H1 (cell line): ENCODE measurements at regions not wholly inside any gene's neighbourhood (a gene's known extent, or its start where the extent isn't known, plus 50 kb on each side); places are given as distances from the start of the nearest gene placed in this dataset.

ENCODE experiments used
- CTCF ChIA-PET: fragments of 300-600 bp; sonication (Branson Sonifier 250); formaldehyde crosslinking; loops from one replicate; lab custom pipeline; 2021; ENCODE audit not compliant: partially characterized antibody; lab: Charles Lee
- POLR2A ChIA-PET: fragments of 300-600 bp; sonication (Branson Sonifier 250); formaldehyde crosslinking; loops from one replicate; lab custom pipeline; 2021; ENCODE audit warnings: inconsistent platforms; ENCODE audit not compliant: partially characterized antibody; lab: Charles Lee
- DNase-seq, 2 experiments: peaks; one replicate each; pipeline versions ENCODE4 v3.0.0 to v3.0.0-alpha.2; 2010 to 2022; ENCODE audit warnings: low spot score in 2 of 2, low read depth in 1 of 2, mixed read lengths in 1 of 2
- FAIRE-seq: peaks from 2 replicates; lab custom pipeline; 2011; peaks lifted over from hg19 to GRCh38; lab: Jason Lieb, UNC
- H2AFZ ChIP-seq: 2 replicates; pipeline ENCODE4 v1.8.1; 2012; ENCODE audit warnings: low read length, inconsistent platforms
- H2AK5ac ChIP-seq: 2 replicates; pipeline ENCODE4 v1.6.1; 2013; ENCODE audit warnings: low read depth, low read length
- H2BK120ac ChIP-seq: replicated peaks from 2 replicates; pipeline ENCODE3; 2013; ENCODE audit warnings: low read depth, low read length, inconsistent platforms
- H2BK12ac ChIP-seq: 2 replicates; pipeline ENCODE4 v1.6.1; 2013; ENCODE audit warnings: low read depth, low read length
- H2BK15ac ChIP-seq: 2 replicates; pipeline ENCODE4 v1.6.1; 2013; ENCODE audit warnings: low read length
- H2BK20ac ChIP-seq: 2 replicates; pipeline ENCODE4 v1.6.1; 2013; ENCODE audit warnings: low read length
- H2BK5ac ChIP-seq: 2 replicates; pipeline ENCODE4 v1.6.1; 2013; ENCODE audit warnings: low read depth, low read length
- H3K14ac ChIP-seq: 2 replicates; pipeline ENCODE4 v1.6.1; 2013; ENCODE audit warnings: inconsistent platforms; ENCODE audit not compliant: insufficient read length
- H3K18ac ChIP-seq: 2 replicates; pipeline ENCODE4 v1.6.1; 2013; ENCODE audit warnings: low read length; ENCODE audit errors: extremely low read depth
- H3K23ac ChIP-seq: 2 replicates; pipeline ENCODE4 v1.6.1; 2013; ENCODE audit warnings: inconsistent platforms; ENCODE audit not compliant: insufficient read length
- H3K23me2 ChIP-seq: 2 replicates; pipeline ENCODE4 v1.6.1; 2013; ENCODE audit warnings: low read depth, low read length
- H3K27ac ChIP-seq: 2 replicates; pipeline ENCODE4 v1.6.1; 2011; ENCODE audit warnings: low read depth, low read length, inconsistent platforms
- H3K27me3 ChIP-seq, 4 experiments: replicated peaks in 1 of 4; 1 replicate in 1 of 4; 2 replicates in 3 of 4; pipeline versions ENCODE4 v1.6.1 to v1.8.1; 2011 to 2013; ENCODE audit warnings: low read length in 3 of 4, mild to moderate bottlenecking in 3 of 4, inconsistent platforms in 2 of 4, mixed read lengths in 2 of 4, moderate library complexity in 1 of 4; ENCODE audit not compliant: control insufficient read depth in 3 of 4, insufficient read depth in 3 of 4; ENCODE audit errors: extremely low read depth in 1 of 4
- H3K36me3 ChIP-seq, 4 experiments: 2 replicates each; pipeline versions ENCODE4 v1.6.1 to v1.8.1; 2011 to 2013; ENCODE audit warnings: mild to moderate bottlenecking in 4 of 4, low read length in 3 of 4, moderate library complexity in 2 of 4, control low read depth in 1 of 4, inconsistent platforms in 1 of 4; ENCODE audit not compliant: insufficient read depth in 4 of 4, control insufficient read depth in 2 of 4
- H3K4ac ChIP-seq: replicated peaks from 2 replicates; pipeline ENCODE3; 2013; ENCODE audit warnings: low read length, low read depth, mixed read lengths, inconsistent platforms; ENCODE audit not compliant: insufficient read length
- H3K4me1 ChIP-seq, 4 experiments: replicated peaks in 1 of 4; 1 replicate in 1 of 4; 2 replicates in 3 of 4; pipeline versions ENCODE4 v1.6.1 to v1.8.1; 2011 to 2013; ENCODE audit warnings: low read length in 3 of 4, inconsistent platforms in 2 of 4, mixed read lengths in 1 of 4; ENCODE audit not compliant: insufficient read depth in 4 of 4, control insufficient read depth in 3 of 4
- H3K4me2 ChIP-seq, 2 experiments: 2 replicates each; pipeline versions ENCODE4 v1.6.1 to v1.8.1; 2011 to 2013; ENCODE audit warnings: low read depth in 2 of 2, low read length in 2 of 2, control low read depth in 1 of 2, inconsistent platforms in 1 of 2, mild to moderate bottlenecking in 1 of 2; ENCODE audit not compliant: insufficient read depth in 1 of 2
- H3K4me3 ChIP-seq, 4 experiments: fragments of 200-600, 300-600 bp in 1 of 4; sonication (generic), shearing (Covaris generic), sonication (Bioruptor Twin) in 1 of 4; 2 replicates each; pipeline versions ENCODE4 v1.5.1 to v1.8.1; 2011 to 2016; ENCODE audit warnings: low read length in 4 of 4, low read depth in 3 of 4, control low read depth in 2 of 4, inconsistent platforms in 2 of 4, mild to moderate bottlenecking in 2 of 4, mixed read lengths in 1 of 4, moderate library complexity in 1 of 4; ENCODE audit not compliant: insufficient read depth in 2 of 4; ENCODE audit errors: extremely low read depth in 1 of 4
- H3K56ac ChIP-seq: replicated peaks from 2 replicates; pipeline ENCODE3; 2013; ENCODE audit warnings: low read depth, mild to moderate bottlenecking, mixed read lengths, low read length, inconsistent platforms; ENCODE audit not compliant: insufficient read length
- H3K79me1 ChIP-seq: 2 replicates; pipeline ENCODE4 v1.6.1; 2013; ENCODE audit warnings: low read depth, low read length, control low read depth
- H3K79me2 ChIP-seq, 2 experiments: 2 replicates each; pipeline versions ENCODE4 v1.6.1 to v1.8.1; 2012 to 2013; ENCODE audit warnings: low read length in 2 of 2, mild to moderate bottlenecking in 2 of 2, inconsistent platforms in 1 of 2; ENCODE audit not compliant: insufficient read depth in 2 of 2, control insufficient read depth in 1 of 2
- H3K9ac ChIP-seq, 4 experiments: replicated peaks in 1 of 4; 1 replicate in 1 of 4; 2 replicates in 3 of 4; pipeline versions ENCODE4 v1.6.1 to v1.8.1; 2011 to 2013; ENCODE audit warnings: low read depth in 3 of 4, low read length in 3 of 4, control low read depth in 2 of 4, mild to moderate bottlenecking in 2 of 4, moderate library complexity in 2 of 4, inconsistent platforms in 1 of 4; ENCODE audit errors: extremely low read depth in 1 of 4
- H3K9me3 ChIP-seq, 2 experiments: 2 replicates each; pipeline versions ENCODE4 v1.6.1 to v1.8.1; 2012 to 2013; ENCODE audit warnings: mild to moderate bottlenecking in 2 of 2, moderate library complexity in 2 of 2, control low read depth in 1 of 2, inconsistent platforms in 1 of 2, low read depth in 1 of 2, low read length in 1 of 2, mixed read lengths in 1 of 2; ENCODE audit not compliant: insufficient read depth in 2 of 2
- H4K20me1 ChIP-seq, 2 experiments: replicated peaks in 1 of 2; 2 replicates each; pipeline versions ENCODE3 to v1.8.1; 2011 to 2013; ENCODE audit warnings: inconsistent platforms in 2 of 2, low read length in 2 of 2, mild to moderate bottlenecking in 1 of 2; ENCODE audit not compliant: insufficient read depth in 2 of 2, control insufficient read depth in 1 of 2
- H4K5ac ChIP-seq: 2 replicates; pipeline ENCODE4 v1.6.1; 2013; ENCODE audit warnings: low read length, low read depth, mixed read lengths, inconsistent platforms; ENCODE audit not compliant: insufficient read length
- H4K8ac ChIP-seq: 2 replicates; pipeline ENCODE4 v1.8.0; 2013; ENCODE audit warnings: mild to moderate bottlenecking, moderate library complexity, low read length, inconsistent platforms; ENCODE audit not compliant: insufficient read depth; ENCODE audit errors: extremely low read depth
- H4K91ac ChIP-seq: replicated peaks from 2 replicates; pipeline ENCODE3; 2013; ENCODE audit warnings: low read length, mixed read lengths, inconsistent platforms; ENCODE audit not compliant: insufficient read length
- ATF3 ChIP-seq: IDR thresholded peaks from 2 replicates; pipeline ENCODE4 v1.6.1; 2011; ENCODE audit warnings: low read depth, mild to moderate bottlenecking, low read length; ENCODE audit not compliant: insufficient read depth
- GTF2F1 ChIP-seq: IDR thresholded peaks from 2 replicates; pipeline ENCODE4 v1.6.1; 2012; ENCODE audit warnings: low read depth, low read length, improper control_type of control experiment, borderline replicate concordance
- RAD21 ChIP-seq, 2 experiments: IDR thresholded peaks in 1 of 2; conservative IDR thresholded peaks in 1 of 2; 2 replicates each; pipeline ENCODE4 v1.6.1; 2011; ENCODE audit warnings: low read depth in 2 of 2, low read length in 2 of 2, improper control_type of control experiment in 1 of 2, inconsistent platforms in 1 of 2, mild to moderate bottlenecking in 1 of 2, moderate library complexity in 1 of 2
- SIRT6 ChIP-seq: IDR thresholded peaks from one replicate; pipeline ENCODE4 v1.7.1; 2012; ENCODE audit warnings: low read length, inconsistent platforms
- SP1 ChIP-seq: IDR thresholded peaks from 2 replicates; pipeline ENCODE4 v1.6.1; 2011; ENCODE audit warnings: low read depth, low read length
- whole genome bisulfite sequencing, 2 experiments: shearing (Covaris generic) in 1 of 2; methylation state at CpG; one replicate each; pipeline versions ENCODE4 v1.1.6 to v1.1.7; 2013 to 2015; ENCODE audit warnings: low lambda C conversion rate in 2 of 2, mixed read lengths in 2 of 2, inconsistent platforms in 1 of 2, low coverage in 1 of 2, missing lambda C conversion rate in 1 of 2; ENCODE audit not compliant: insufficient replicate concordance in 2 of 2, insufficient coverage in 1 of 2, insufficient read length in 1 of 2; ENCODE audit errors: extremely low coverage in 1 of 2, missing lambda C conversion rate in 1 of 2; 5-methylcytosine and 5-hydroxymethylcytosine counted together

DNA sequence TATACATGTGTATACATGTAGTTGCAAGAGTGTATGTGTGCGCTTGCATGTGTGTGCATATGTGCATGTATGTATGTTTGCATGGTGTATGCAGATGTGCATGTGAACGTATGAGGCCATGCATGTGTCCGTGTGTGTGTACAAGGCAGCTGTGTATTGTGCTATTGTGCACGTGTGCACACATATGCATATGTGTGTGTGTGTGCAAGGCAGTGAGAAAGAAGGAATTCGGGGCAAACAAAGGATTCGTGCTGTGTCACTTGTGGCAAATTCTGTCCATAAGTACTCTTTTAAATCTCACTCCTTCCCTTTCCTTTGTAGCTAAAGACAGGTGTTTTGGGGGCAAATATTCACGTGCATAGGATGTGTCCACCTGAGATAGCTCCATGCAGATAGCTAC lies 227.1 kb downstream of the VRK1 start:
- Histone ChIP-seq H4K5ac (no peak overlapping the region), H4K8ac (no peak overlapping the region), H4K20me1 (no peaks in the 10 kb centered on the region), H3K27me3 (no peaks in the 10 kb centered on the region), H3K18ac (no peak overlapping the region; the same call in 1 of the 2 replicates), H2BK12ac (peak overlapping the region; percentile 98; the same call in 1 of the 2 replicates), H3K36me3 (no peaks in the 10 kb centered on the region), H3K9me3 (no peaks in the 10 kb centered on the region), H4K91ac (peak overlapping the region; percentile 76), H3K23ac (no peak overlapping the region), H3K23me2 (no peaks in the 10 kb centered on the region), H3K4me3 (no peak overlapping the region), H3K14ac (no peak overlapping the region), H3K4me1 (peaks cover 12 to 43% (median 33%) of the 10 kb centered on the region in 4 experiments), H3K4ac (peak overlapping the region; percentile 44), H3K56ac (no peak overlapping the region), H3K79me1 (no peaks in the 10 kb centered on the region), H3K79me2 (no peaks in the 10 kb centered on the region), H2BK20ac (peak overlapping the region; percentile 24), H3K4me2 (no peak overlapping the region; a peak in 1 of 4 replicates), H2BK5ac (peak overlapping the region; percentile 86; the same call in 1 of the 2 replicates), H2AK5ac (peak overlapping the region; percentile 91; the same call in 1 of the 2 replicates), H3K27ac (no peak overlapping the region), H2BK120ac (no peak overlapping the region), H2BK15ac (peak overlapping the region; percentile 62; the same call in 1 of the 2 replicates), H3K9ac (no peak overlapping the region), H2AFZ (no peak overlapping the region)
- 71% methylated on average over 7 of the region's 7 CpGs; no CpG with 5 or more reads in 1 of the 2 experiments for WGBS, 2 experiments
- ChIA-PET CTCF (interaction anchor here (0.7 kb wide), 1 partner anchor 14 kb away, joined by 3 read pairs; no protein-coding TSS in a partner anchor), POLR2A (no interaction called here)
- TF ChIP-seq ATF3 (no peak), GTF2F1 (no peak), RAD21 (IDR thresholded peaks at IDR 0.05 in 1 of 2, conservative IDR thresholded peaks at IDR 0.05 in 1 of 2; ENCODE audit: low read depth in 2 of 2, low read length in 2 of 2) (no peak), SP1 (no peak), SIRT6 (no peak)
- FAIRE-seq, result no peak
- no peak for DNase-seq
